HG03159 (cell line): ENCODE measurements at regions not wholly inside any gene's neighbourhood (a gene's known extent, or its start where the extent isn't known, plus 50 kb on each side); places are given as distances from the start of the nearest gene placed in this dataset.
A peak's percentile ranks its signal among the peaks of the same experiment; 100 is the strongest.

Experiments used
- ATAC-seq: cut with Tn5 transposase; IDR thresholded peaks from one replicate; pipeline ENCODE4 v1.9.1; 2021; ENCODE audit warnings: mild to moderate bottlenecking, moderate library complexity; ENCODE audit not compliant: unreplicated experiment

GRCh38 chr13:22161871-22162270 is 491.0 kb downstream of the FGF9 start:
- ATAC-seq: peak; percentile 95

GRCh38 chr13:22162889-22163288 is 492.0 kb downstream of the FGF9 start:
- no peak for ATAC-seq

GRCh38 chr13:22168437-22169190 is 497.7 kb downstream of the FGF9 start:
- ATAC-seq: no peak

GRCh38 chr13:22169473-22169872 is 498.6 kb downstream of the FGF9 start:
- no peak for ATAC-seq

GRCh38 chr13:22173610-22174009 is 502.7 kb downstream of the FGF9 start:
- no peak for ATAC-seq

GRCh38 chr13:22175241-22175640 is 504.4 kb downstream of the FGF9 start:
- ATAC-seq: no peak

GRCh38 chr13:22175815-22176214 is 504.9 kb downstream of the FGF9 start:
- no peak for ATAC-seq

GRCh38 chr13:22176968-22177520 is 506.2 kb downstream of the FGF9 start:
- ATAC-seq: no peak

- ATAC-seq: no peak
Measured at GRCh38 chr13:22178878-22179277, 508.0 kb downstream of the FGF9 start.

- ATAC-seq: no peak
Measured at GRCh38 chr13:22187329-22187728, 516.5 kb downstream of the FGF9 start.

GRCh38 chr13:22189176-22190048 is 518.5 kb downstream of the FGF9 start:
- ATAC-seq: no peak

- no peak for ATAC-seq
Measured at GRCh38 chr13:22193070-22193469, 522.2 kb downstream of the FGF9 start.

GRCh38 chr13:22194106-22194805 is 523.4 kb downstream of the FGF9 start:
- no peak for ATAC-seq

GRCh38 chr13:22195726-22196125 is 524.9 kb downstream of the FGF9 start:
- no peak for ATAC-seq

- no peak for ATAC-seq
Measured at GRCh38 chr13:22196777-22197176, 525.9 kb downstream of the FGF9 start.

GRCh38 chr13:22198001-22198400 is 527.1 kb downstream of the FGF9 start:
- ATAC-seq: no peak

GRCh38 chr13:22198641-22199217 is 527.9 kb downstream of the FGF9 start:
- ATAC-seq: no peak

- ATAC-seq: no peak
Measured at GRCh38 chr13:22200440-22200839, 529.6 kb downstream of the FGF9 start.

- ATAC-seq: no peak
Measured at GRCh38 chr13:22201375-22201925, 530.6 kb downstream of the FGF9 start.

- ATAC-seq: no peak
Measured at GRCh38 chr13:22210134-22210930, 539.5 kb downstream of the FGF9 start.
